ENCODE measurements at regions not wholly inside any gene's neighbourhood (a gene's known extent, or its start where the extent isn't known, plus 50 kb on each side); places are given as distances from the start of the nearest gene placed in this dataset.

GRCh38 chr16:72523087-72523486 lies 351.1 kb upstream of the PMFBP1 start:
- TF ChIP-seq, protein P1, sequence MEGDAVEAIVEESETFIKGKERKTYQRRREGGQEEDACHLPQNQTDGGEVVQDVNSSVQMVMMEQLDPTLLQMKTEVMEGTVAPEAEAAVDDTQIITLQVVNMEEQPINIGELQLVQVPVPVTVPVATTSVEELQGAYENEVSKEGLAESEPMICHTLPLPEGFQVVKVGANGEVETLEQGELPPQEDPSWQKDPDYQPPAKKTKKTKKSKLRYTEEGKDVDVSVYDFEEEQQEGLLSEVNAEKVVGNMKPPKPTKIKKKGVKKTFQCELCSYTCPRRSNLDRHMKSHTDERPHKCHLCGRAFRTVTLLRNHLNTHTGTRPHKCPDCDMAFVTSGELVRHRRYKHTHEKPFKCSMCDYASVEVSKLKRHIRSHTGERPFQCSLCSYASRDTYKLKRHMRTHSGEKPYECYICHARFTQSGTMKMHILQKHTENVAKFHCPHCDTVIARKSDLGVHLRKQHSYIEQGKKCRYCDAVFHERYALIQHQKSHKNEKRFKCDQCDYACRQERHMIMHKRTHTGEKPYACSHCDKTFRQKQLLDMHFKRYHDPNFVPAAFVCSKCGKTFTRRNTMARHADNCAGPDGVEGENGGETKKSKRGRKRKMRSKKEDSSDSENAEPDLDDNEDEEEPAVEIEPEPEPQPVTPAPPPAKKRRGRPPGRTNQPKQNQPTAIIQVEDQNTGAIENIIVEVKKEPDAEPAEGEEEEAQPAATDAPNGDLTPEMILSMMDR (IDR thresholded peaks at IDR 0.05; ENCODE audit: low read length): no peak
- TF ChIP-seq EZH2 (IDR thresholded peaks at IDR 0.05; ENCODE audit: borderline replicate concordance, low read length): no peak

Data from OCI-LY1 (cell line).